Common myeloid progenitor, CD34-positive (primary cell): ENCODE measurements at regions not wholly inside any gene's neighbourhood (a gene's known extent, or its start where the extent isn't known, plus 50 kb on each side); places are given as distances from the start of the nearest gene placed in this dataset.

Experiments
- CTCF ChIA-PET: fragments of 350-600 bp; sonication (Branson Sonifier 250); formaldehyde crosslinking; loops from one replicate; lab custom pipeline; 2021; ENCODE audit warnings: antibody characterized with exemption; lab: Charles Lee
- POLR2A ChIA-PET: fragments of 350-600 bp; sonication (Branson Sonifier 250); formaldehyde crosslinking; loops from one replicate; lab custom pipeline; 2021; ENCODE audit warnings: antibody characterized with exemption; lab: Charles Lee
- DNase-seq, 3 donors: peaks; one replicate each; pipeline versions ENCODE4 v3.0.0 to v3.0.0-alpha.2; 2013
- H3K27ac ChIP-seq, 2 experiments: 1 replicate in 1 of 2; 2 replicates in 1 of 2; pipeline ENCODE4 v1.7.0; 2013; ENCODE audit warnings: inconsistent platforms in 2 of 2, low read length in 2 of 2, mild to moderate bottlenecking in 2 of 2, low read depth in 1 of 2, moderate library complexity in 1 of 2; ENCODE audit not compliant: severe bottlenecking in 2 of 2, insufficient read depth in 1 of 2, poor library complexity in 1 of 2
- H3K27me3 ChIP-seq, 5 experiments: replicated peaks in 2 of 5; 1 replicate in 3 of 5; 2 replicates in 2 of 5; pipeline versions ENCODE4 v1.6.1 to v1.7.0; 2013; ENCODE audit warnings: low read length in 4 of 5, mild to moderate bottlenecking in 2 of 5, moderate library complexity in 2 of 5, inconsistent platforms in 1 of 5; ENCODE audit not compliant: insufficient read depth in 5 of 5, control insufficient read depth in 4 of 5
- H3K36me3 ChIP-seq, 4 experiments: 1 replicate in 2 of 4; 2 replicates in 2 of 4; pipeline versions ENCODE4 v1.6.1 to v1.7.0; 2013; ENCODE audit warnings: low read length in 3 of 4, control low read depth in 1 of 4, mild to moderate bottlenecking in 1 of 4; ENCODE audit not compliant: control insufficient read depth in 4 of 4, insufficient read depth in 4 of 4
- H3K4me1 ChIP-seq, 4 experiments: 1 replicate in 3 of 4; 2 replicates in 1 of 4; pipeline versions ENCODE4 v1.6.1 to v1.7.1; 2013; ENCODE audit warnings: low read length in 3 of 4, mild to moderate bottlenecking in 3 of 4, control low read depth in 1 of 4, inconsistent platforms in 1 of 4, moderate library complexity in 1 of 4; ENCODE audit not compliant: control insufficient read depth in 4 of 4, insufficient read depth in 4 of 4; ENCODE audit errors: control extremely low read depth in 1 of 4
- H3K4me3 ChIP-seq, 7 experiments: 1 replicate in 4 of 7; 2 replicates in 3 of 7; pipeline versions ENCODE4 v1.5.1 to v1.7.0; 2013; ENCODE audit warnings: mild to moderate bottlenecking in 7 of 7, low read length in 6 of 7, moderate library complexity in 6 of 7, inconsistent platforms in 2 of 7, low read depth in 2 of 7, control low read depth in 1 of 7; ENCODE audit not compliant: insufficient read depth in 4 of 7, control insufficient read depth in 1 of 7; ENCODE audit errors: extremely low read depth in 1 of 7
- H3K9me3 ChIP-seq, 5 experiments: 1 replicate in 4 of 5; 2 replicates in 1 of 5; pipeline versions ENCODE4 v1.6.1 to v1.7.1; 2013; ENCODE audit warnings: low read length in 4 of 5, mild to moderate bottlenecking in 2 of 5, inconsistent platforms in 1 of 5, low read depth in 1 of 5, moderate library complexity in 1 of 5; ENCODE audit not compliant: control insufficient read depth in 4 of 5, insufficient read depth in 2 of 5; ENCODE audit errors: control extremely low read depth in 1 of 5
- WGBS: methylation state at CpG from one replicate; pipeline ENCODE4 v1.1.5; 2013; ENCODE audit not compliant: insufficient coverage; 5-methylcytosine and 5-hydroxymethylcytosine counted together

GRCh38 chr2:41736586-41736985 lies 311.2 kb upstream of the PKDCC start:
- POLR2A ChIA-PET = no interaction called here
- no peaks in the 10 kb centered on the region for H3K27me3 ChIP-seq
- 33% methylated on average over 1 of the region's 3 CpGs for WGBS
- H3K27ac ChIP-seq = no peak overlapping the region
- CTCF ChIA-PET = interaction anchor here (0.9 to 1.4 kb wide), 2 partner anchors 39 to 44 kb away, joined by 3 read pairs; no protein-coding TSS in a partner anchor
- DNase-seq = no peak
- peaks cover 14 to 25% (median 21%) of the 10 kb centered on the region in 4 experiments for H3K4me1 ChIP-seq
- H3K4me3 ChIP-seq = no peak overlapping the region
- no peaks in the 10 kb centered on the region for H3K36me3 ChIP-seq
- H3K9me3 ChIP-seq = no peaks in the 10 kb centered on the region

- Histone ChIP-seq H3K27me3 (no peaks in the 10 kb centered on the region), H3K9me3 (no peaks in the 10 kb centered on the region), H3K4me3 (no peak overlapping the region), H3K27ac (no peak overlapping the region), H3K4me1 (peaks cover 14 to 25% (median 21%) of the 10 kb centered on the region in 4 experiments), H3K36me3 (no peaks in the 10 kb centered on the region)
- CTCF ChIA-PET = interaction anchor here (1.0 kb wide), 1 partner anchor 323 kb away, joined by 3 read pairs; no protein-coding TSS in a partner anchor
- DNase-seq = no peak
- WGBS = 0% methylated on average over 1 of the region's 2 CpGs
- POLR2A ChIA-PET = no interaction called here
Measured at GRCh38 chr2:41737888-41738287, 309.9 kb upstream of the PKDCC start.

GRCh38 chr2:41741951-41742595 lies 305.7 kb upstream of the PKDCC start:
- H3K27me3 ChIP-seq = no peaks in the 10 kb centered on the region
- peaks cover 0 to under 1% (median 0%) of the 10 kb centered on the region in 4 experiments for H3K4me1 ChIP-seq
- CTCF ChIA-PET = interaction anchor here (1.1 kb wide), 1 partner anchor 1829 kb away, joined by 3 read pairs; no protein-coding TSS in a partner anchor
- POLR2A ChIA-PET = no interaction called here
- H3K4me3 ChIP-seq = no peak overlapping the region
- no peaks in the 10 kb centered on the region for H3K9me3 ChIP-seq
- WGBS = 91% methylated on average over 1 of the region's 2 CpGs
- H3K27ac ChIP-seq = no peak overlapping the region
- no peak for DNase-seq
- no peaks in the 10 kb centered on the region for H3K36me3 ChIP-seq

- Histone ChIP-seq H3K36me3 (no peaks in the 10 kb centered on the region), H3K27ac (no peak overlapping the region), H3K4me3 (no peak overlapping the region), H3K4me1 (no peaks in the 10 kb centered on the region), H3K9me3 (no peaks in the 10 kb centered on the region), H3K27me3 (no peaks in the 10 kb centered on the region)
- CTCF ChIA-PET = no interaction called here
- 100% methylated on average over 1 of the region's 2 CpGs for WGBS
- POLR2A ChIA-PET = no interaction called here
- no peak for DNase-seq
Measured at GRCh38 chr2:41743324-41743723, 304.5 kb upstream of the PKDCC start.

GRCh38 chr2:41750829-41751228 lies 297.0 kb upstream of the PKDCC start:
- no peaks in the 10 kb centered on the region for H3K9me3 ChIP-seq
- CTCF ChIA-PET = no interaction called here
- H3K27ac ChIP-seq = no peak overlapping the region
- no peak for DNase-seq
- no peaks in the 10 kb centered on the region for H3K27me3 ChIP-seq
- H3K36me3 ChIP-seq = no peaks in the 10 kb centered on the region
- no peaks in the 10 kb centered on the region for H3K4me1 ChIP-seq
- no peak overlapping the region for H3K4me3 ChIP-seq
- POLR2A ChIA-PET = no interaction called here
- no CpG with 5 or more reads among the region's 3 CpGs for WGBS

- Histone ChIP-seq H3K27me3 (no peaks in the 10 kb centered on the region), H3K27ac (no peak overlapping the region), H3K9me3 (no peaks in the 10 kb centered on the region), H3K36me3 (no peaks in the 10 kb centered on the region), H3K4me3 (no peak overlapping the region), H3K4me1 (no peaks in the 10 kb centered on the region)
- CTCF ChIA-PET = no interaction called here
- 100% methylated on average over 1 of the region's 3 CpGs for WGBS
- POLR2A ChIA-PET = no interaction called here
- no peak for DNase-seq
Measured at GRCh38 chr2:41759880-41760279, 287.9 kb upstream of the PKDCC start.

GRCh38 chr2:41763141-41763540 lies 284.7 kb upstream of the PKDCC start:
- WGBS = 81% methylated on average over 3 of the region's 4 CpGs
- H3K27ac ChIP-seq = no peak overlapping the region
- no peak for DNase-seq
- H3K27me3 ChIP-seq = no peaks in the 10 kb centered on the region
- POLR2A ChIA-PET = no interaction called here
- no peaks in the 10 kb centered on the region for H3K36me3 ChIP-seq
- CTCF ChIA-PET = no interaction called here
- H3K9me3 ChIP-seq = no peaks in the 10 kb centered on the region
- H3K4me3 ChIP-seq = no peak overlapping the region
- no peaks in the 10 kb centered on the region for H3K4me1 ChIP-seq
